ENCODE measurements at regions not wholly inside any gene's neighbourhood (a gene's known extent, or its start where the extent isn't known, plus 50 kb on each side); places are given as distances from the start of the nearest gene placed in this dataset.

- no peak overlapping the region for H3K4me3 ChIP-seq
- no peak for DNase-seq (ENCODE audit: extremely low spot score in 2 of 2)
- no peaks in the 10 kb centered on the region for H3K27me3 ChIP-seq
- H3K9me3 ChIP-seq, result no peaks in the 10 kb centered on the region
- peaks cover 55% of the 10 kb centered on the region for H3K4me1 ChIP-seq
- H3K27ac ChIP-seq, result peak overlapping the region; percentile 65
- no peaks in the 10 kb centered on the region for H3K36me3 ChIP-seq
- TF ChIP-seq POLR2A (IDR thresholded peaks at IDR 0.05) (no peak), POLR2AphosphoS5 (IDR thresholded peaks at IDR 0.05; ENCODE audit: insufficient read depth in 1 of 2, low read depth in 1 of 2) (no peak), CTCF (IDR thresholded peaks at IDR 0.05) (no peak)
- intact Hi-C loops (cut with DNase I), result no loop called here
These were observed 133.4 kb downstream of the VAPA start for GRCh38 chr18:10047237-10047636.

- DNase-seq (ENCODE audit: extremely low spot score in 2 of 2), result no peak
- no peaks in the 10 kb centered on the region for H3K27me3 ChIP-seq
- H3K4me3 ChIP-seq, result no peak overlapping the region
- H3K27ac ChIP-seq, result peak overlapping the region; percentile 80
- H3K36me3 ChIP-seq, result no peaks in the 10 kb centered on the region
- intact Hi-C loops (cut with DNase I), result no loop called here
- peaks cover 63% of the 10 kb centered on the region for H3K4me1 ChIP-seq
- TF ChIP-seq POLR2A (IDR thresholded peaks at IDR 0.05) (no peak), POLR2AphosphoS5 (IDR thresholded peaks at IDR 0.05; ENCODE audit: insufficient read depth in 1 of 2, low read depth in 1 of 2) (no peak), CTCF (IDR thresholded peaks at IDR 0.05) (no peak)
- H3K9me3 ChIP-seq, result no peaks in the 10 kb centered on the region
These were observed 135.9 kb downstream of the VAPA start for GRCh38 chr18:10049747-10050146.

GRCh38 chr18:10050956-10051355 is 137.1 kb downstream of the VAPA start:
- Histone ChIP-seq H3K4me3 (no peak overlapping the region), H3K4me1 (peaks cover 51% of the 10 kb centered on the region), H3K27ac (peak overlapping the region; percentile 80), H3K36me3 (no peaks in the 10 kb centered on the region), H3K27me3 (no peaks in the 10 kb centered on the region), H3K9me3 (no peaks in the 10 kb centered on the region)
- intact Hi-C loops (cut with DNase I), result no loop called here
- DNase-seq (ENCODE audit: extremely low spot score in 2 of 2), result no peak
- TF ChIP-seq POLR2AphosphoS5 (IDR thresholded peaks at IDR 0.05; ENCODE audit: insufficient read depth in 1 of 2, low read depth in 1 of 2) (no peak), POLR2A (IDR thresholded peaks at IDR 0.05) (no peak), CTCF (IDR thresholded peaks at IDR 0.05) (no peak)

- Histone ChIP-seq H3K27me3 (no peaks in the 10 kb centered on the region), H3K36me3 (no peaks in the 10 kb centered on the region), H3K4me3 (no peak overlapping the region), H3K27ac (peak overlapping the region; percentile 80), H3K4me1 (peaks cover 45% of the 10 kb centered on the region), H3K9me3 (no peaks in the 10 kb centered on the region)
- intact Hi-C loops (cut with DNase I), result no loop called here
- DNase-seq (ENCODE audit: extremely low spot score in 2 of 2), result peak in 1 of 2 donors; percentile 95
- TF ChIP-seq POLR2AphosphoS5 (IDR thresholded peaks at IDR 0.05; ENCODE audit: insufficient read depth in 1 of 2, low read depth in 1 of 2) (peak; percentile 31 to 32), POLR2A (IDR thresholded peaks at IDR 0.05) (no peak)
These were observed 138.2 kb downstream of the VAPA start for GRCh38 chr18:10051877-10052631.

- no peak for DNase-seq (ENCODE audit: extremely low spot score in 2 of 2)
- Histone ChIP-seq H3K4me1 (peaks cover 50% of the 10 kb centered on the region), H3K4me3 (no peak overlapping the region), H3K27ac (peak overlapping the region; percentile 80), H3K27me3 (no peaks in the 10 kb centered on the region), H3K36me3 (no peaks in the 10 kb centered on the region), H3K9me3 (no peaks in the 10 kb centered on the region)
- no peak for TF ChIP-seq POLR2AphosphoS5 (IDR thresholded peaks at IDR 0.05; ENCODE audit: insufficient read depth in 1 of 2, low read depth in 1 of 2)
- no peak for TF ChIP-seq POLR2A (IDR thresholded peaks at IDR 0.05)
- TF ChIP-seq CTCF (IDR thresholded peaks at IDR 0.05), result no peak
- intact Hi-C loops (cut with DNase I), result no loop called here
These were observed 139.1 kb downstream of the VAPA start for GRCh38 chr18:10052871-10053270.
